ENCODE measurements at regions not wholly inside any gene's neighbourhood (a gene's known extent, or its start where the extent isn't known, plus 50 kb on each side); places are given as distances from the start of the nearest gene placed in this dataset.

- no peak for DNase-seq (ENCODE audit: low spot score)
- intact Hi-C loops (cut with DNase I) = no loop called here
Measured at GRCh38 chr5:126228934-126229333, 194.3 kb upstream of the GRAMD2B start.

GRCh38 chr5:126233256-126233655 lies 190.0 kb upstream of the GRAMD2B start:
- intact Hi-C loops (cut with DNase I) = no loop called here
- no peak for DNase-seq (ENCODE audit: low spot score)

- no peak for DNase-seq (ENCODE audit: low spot score)
- intact Hi-C loops (cut with DNase I) = no loop called here
Measured at GRCh38 chr5:126234563-126235195, 188.5 kb upstream of the GRAMD2B start.

GRCh38 chr5:126235628-126236027 lies 187.6 kb upstream of the GRAMD2B start:
- intact Hi-C loops (cut with DNase I) = no loop called here
- DNase-seq (ENCODE audit: low spot score) = no peak

- intact Hi-C loops (cut with DNase I) = no loop called here
- no peak for DNase-seq (ENCODE audit: low spot score)
Measured at GRCh38 chr5:126236994-126237393, 186.2 kb upstream of the GRAMD2B start.

- no peak for DNase-seq (ENCODE audit: low spot score)
- intact Hi-C loops (cut with DNase I) = no loop called here
Measured at GRCh38 chr5:126248611-126249010, 174.6 kb upstream of the GRAMD2B start.

GRCh38 chr5:126251024-126251423 lies 172.2 kb upstream of the GRAMD2B start:
- intact Hi-C loops (cut with DNase I) = no loop called here
- DNase-seq (ENCODE audit: low spot score) = no peak

- no peak for DNase-seq (ENCODE audit: low spot score)
- intact Hi-C loops (cut with DNase I) = no loop called here
Measured at GRCh38 chr5:126253406-126253805, 169.8 kb upstream of the GRAMD2B start.

- no peak for DNase-seq (ENCODE audit: low spot score)
- intact Hi-C loops (cut with DNase I) = no loop called here
Measured at GRCh38 chr5:126263591-126264184, 159.5 kb upstream of the GRAMD2B start.

GRCh38 chr5:126265917-126266316 lies 157.3 kb upstream of the GRAMD2B start:
- intact Hi-C loops (cut with DNase I) = no loop called here
- no peak for DNase-seq (ENCODE audit: low spot score)

GRCh38 chr5:126267438-126267837 lies 155.8 kb upstream of the GRAMD2B start:
- intact Hi-C loops (cut with DNase I) = no loop called here
- no peak for DNase-seq (ENCODE audit: low spot score)

- DNase-seq (ENCODE audit: low spot score) = no peak
- intact Hi-C loops (cut with DNase I) = no loop called here
Measured at GRCh38 chr5:126268697-126269315, 154.4 kb upstream of the GRAMD2B start.

- no peak for DNase-seq (ENCODE audit: low spot score)
- intact Hi-C loops (cut with DNase I) = no loop called here
Measured at GRCh38 chr5:126269511-126269910, 153.7 kb upstream of the GRAMD2B start.

GRCh38 chr5:126271141-126271540 lies 152.1 kb upstream of the GRAMD2B start:
- DNase-seq (ENCODE audit: low spot score) = no peak
- intact Hi-C loops (cut with DNase I) = no loop called here

GRCh38 chr5:126274076-126274762 lies 149.0 kb upstream of the GRAMD2B start:
- DNase-seq (ENCODE audit: low spot score) = no peak
- intact Hi-C loops (cut with DNase I) = no loop called here

GRCh38 chr5:126274763-126275125 lies 148.5 kb upstream of the GRAMD2B start:
- no peak for DNase-seq (ENCODE audit: low spot score)
- intact Hi-C loops (cut with DNase I) = no loop called here

- intact Hi-C loops (cut with DNase I) = no loop called here
- no peak for DNase-seq (ENCODE audit: low spot score)
Measured at GRCh38 chr5:126277762-126278161, 145.4 kb upstream of the GRAMD2B start.

GRCh38 chr5:126280343-126280742 lies 142.9 kb upstream of the GRAMD2B start:
- intact Hi-C loops (cut with DNase I) = no loop called here
- DNase-seq (ENCODE audit: low spot score) = no peak

- intact Hi-C loops (cut with DNase I) = no loop called here
- no peak for DNase-seq (ENCODE audit: low spot score)
Measured at GRCh38 chr5:126280846-126281245, 142.4 kb upstream of the GRAMD2B start.

GRCh38 chr5:126284977-126285696 lies 138.1 kb upstream of the GRAMD2B start:
- no peak for DNase-seq (ENCODE audit: low spot score)
- intact Hi-C loops (cut with DNase I) = no loop called here
